ENCODE measurements at regions not wholly inside any gene's neighbourhood (a gene's known extent, or its start where the extent isn't known, plus 50 kb on each side); places are given as distances from the start of the nearest gene placed in this dataset.
"Not testable (repeated sequence)": the region's sequence is repeated elsewhere in the genome, so short reads cannot be mapped to it uniquely, and the experiment has no call there.

GRCh38 chr12:27875677-27876076 is 95.6 kb upstream of the MANSC4 start:
- peaks cover 0 to 8% (median 0%) of the 10 kb centered on the region in 3 donors for H3K36me3 Mint-ChIP-seq
- no peak for DNase-seq
- H3K27ac Mint-ChIP-seq, result no peak overlapping the region
- no peak overlapping the region for H3K4me3 Mint-ChIP-seq
- POLR2A ChIA-PET, result no interaction called here
- no peak for ATAC-seq
- no peaks in the 10 kb centered on the region for H3K4me1 Mint-ChIP-seq
- peaks cover 0 to 4% (median 0%) of the 10 kb centered on the region in 5 donors for H3K27me3 Mint-ChIP-seq
- peaks cover 0 to 13% (median 3%) of the 10 kb centered on the region in 9 donors for H3K9me3 Mint-ChIP-seq

GRCh38 chr12:27873010-27873409 is 93.0 kb upstream of the MANSC4 start:
- no peak for ATAC-seq
- no peak for DNase-seq
- POLR2A ChIA-PET, result no interaction called here
- H3K27me3 Mint-ChIP-seq, result peaks cover 0 to 4% (median 0%) of the 10 kb centered on the region in 5 donors
- H3K36me3 Mint-ChIP-seq, result peaks cover 0 to 8% (median 0%) of the 10 kb centered on the region in 3 donors
- no peak overlapping the region for H3K4me3 Mint-ChIP-seq
- H3K27ac Mint-ChIP-seq, result no peak overlapping the region
- H3K4me1 Mint-ChIP-seq, result no peaks in the 10 kb centered on the region
- H3K9me3 Mint-ChIP-seq, result peaks cover 0 to 13% (median 3%) of the 10 kb centered on the region in 9 donors

GRCh38 chr12:27871946-27872345 is 91.9 kb upstream of the MANSC4 start:
- POLR2A ChIA-PET, result no interaction called here
- H3K4me3 Mint-ChIP-seq, result no peak overlapping the region
- H3K27ac Mint-ChIP-seq, result no peak overlapping the region
- peaks cover 0 to 4% (median 0%) of the 10 kb centered on the region in 5 donors for H3K27me3 Mint-ChIP-seq
- DNase-seq (no peak), ATAC-seq (no peak)
- peaks cover 0 to 13% (median 3%) of the 10 kb centered on the region in 9 donors for H3K9me3 Mint-ChIP-seq
- H3K36me3 Mint-ChIP-seq, result peaks cover 0 to 8% (median 0%) of the 10 kb centered on the region in 3 donors
- no peaks in the 10 kb centered on the region for H3K4me1 Mint-ChIP-seq

GRCh38 chr12:27870939-27871338 is 90.9 kb upstream of the MANSC4 start:
- Mint-ChIP-seq H3K27ac (no peak overlapping the region), H3K4me3 (no peak overlapping the region), H3K4me1 (no peaks in the 10 kb centered on the region), H3K27me3 (peaks cover 0 to 4% (median 0%) of the 10 kb centered on the region in 5 donors), H3K9me3 (peaks cover 0 to 13% (median 3%) of the 10 kb centered on the region in 9 donors), H3K36me3 (peaks cover 0 to 8% (median 0%) of the 10 kb centered on the region in 3 donors)
- POLR2A ChIA-PET, result no interaction called here
- ATAC-seq (no peak), DNase-seq (no peak)

- Mint-ChIP-seq H3K9me3 (peaks cover 0 to 3% (median 0%) of the 10 kb centered on the region in 9 donors), H3K27me3 (no peaks in the 10 kb centered on the region), H3K36me3 (peaks cover 0 to under 1% (median 0%) of the 10 kb centered on the region in 3 donors), H3K4me3 (no peak overlapping the region), H3K4me1 (no peaks in the 10 kb centered on the region), H3K27ac (no peak overlapping the region)
- POLR2A ChIA-PET, result no interaction called here
- ATAC-seq (no peak), DNase-seq (no peak)
These were observed 89.5 kb upstream of the MANSC4 start for GRCh38 chr12:27869567-27869966.

GRCh38 chr12:27868139-27868538 is 88.1 kb upstream of the MANSC4 start:
- H3K4me3 Mint-ChIP-seq, result no peak overlapping the region
- no peaks in the 10 kb centered on the region for H3K36me3 Mint-ChIP-seq
- no peak overlapping the region for H3K27ac Mint-ChIP-seq
- ATAC-seq, result no peak
- DNase-seq, result no peak
- peaks cover 0 to 1% (median 0%) of the 10 kb centered on the region in 9 donors for H3K9me3 Mint-ChIP-seq
- POLR2A ChIA-PET, result no interaction called here
- no peaks in the 10 kb centered on the region for H3K4me1 Mint-ChIP-seq
- H3K27me3 Mint-ChIP-seq, result no peaks in the 10 kb centered on the region

- no peak for ATAC-seq
- H3K36me3 Mint-ChIP-seq, result no peaks in the 10 kb centered on the region
- H3K4me3 Mint-ChIP-seq, result no peak overlapping the region
- no peaks in the 10 kb centered on the region for H3K27me3 Mint-ChIP-seq
- H3K27ac Mint-ChIP-seq, result no peak overlapping the region
- no peak for DNase-seq
- no peaks in the 10 kb centered on the region for H3K9me3 Mint-ChIP-seq
- POLR2A ChIA-PET, result no interaction called here
- no peaks in the 10 kb centered on the region for H3K4me1 Mint-ChIP-seq
These were observed 86.5 kb upstream of the MANSC4 start for GRCh38 chr12:27866373-27867101.

GRCh38 chr12:27865421-27865820 is 85.4 kb upstream of the MANSC4 start:
- DNase-seq (no peak), ATAC-seq (no peak)
- Mint-ChIP-seq H3K36me3 (no peaks in the 10 kb centered on the region), H3K27me3 (peaks cover under 1 to 4% (median under 1%) of the 10 kb centered on the region in 5 donors), H3K9me3 (peaks cover 0 to under 1% (median 0%) of the 10 kb centered on the region in 9 donors), H3K4me3 (no peak overlapping the region), H3K27ac (no peak overlapping the region), H3K4me1 (no peaks in the 10 kb centered on the region)
- POLR2A ChIA-PET, result no interaction called here

- Mint-ChIP-seq H3K4me1 (no peaks in the 10 kb centered on the region), H3K4me3 (no peak overlapping the region), H3K9me3 (peaks cover 0 to 2% (median 0%) of the 10 kb centered on the region in 9 donors), H3K27ac (peak overlapping the region in 1 of 10 donors; percentile 20), H3K27me3 (peaks cover 2 to 13% (median 7%) of the 10 kb centered on the region in 5 donors), H3K36me3 (no peaks in the 10 kb centered on the region)
- POLR2A ChIA-PET, result no interaction called here
- ATAC-seq (no peak), DNase-seq (no peak)
These were observed 84.5 kb upstream of the MANSC4 start for GRCh38 chr12:27864521-27864920.

- H3K4me1 Mint-ChIP-seq, result peaks cover 0 to under 1% (median 0%) of the 10 kb centered on the region in 4 donors
- DNase-seq, result no peak
- no peak for ATAC-seq
- H3K27me3 Mint-ChIP-seq, result peaks cover 6 to 19% (median 12%) of the 10 kb centered on the region in 5 donors
- no peaks in the 10 kb centered on the region for H3K36me3 Mint-ChIP-seq
- POLR2A ChIA-PET, result no interaction called here
- peaks cover 0 to 2% (median 0%) of the 10 kb centered on the region in 9 donors for H3K9me3 Mint-ChIP-seq
- H3K4me3 Mint-ChIP-seq, result no peak overlapping the region
- H3K27ac Mint-ChIP-seq, result no peak overlapping the region
These were observed 83.8 kb upstream of the MANSC4 start for GRCh38 chr12:27863839-27864238.

- POLR2A ChIA-PET, result no interaction called here
- Mint-ChIP-seq H3K27ac (no peak overlapping the region), H3K4me3 (no peak overlapping the region), H3K27me3 (peaks cover 11 to 30% (median 14%) of the 10 kb centered on the region in 5 donors), H3K36me3 (no peaks in the 10 kb centered on the region), H3K9me3 (peaks cover 0 to 7% (median 0%) of the 10 kb centered on the region in 9 donors), H3K4me1 (peaks cover 0 to 2% (median 0%) of the 10 kb centered on the region in 4 donors)
- ATAC-seq (no peak), DNase-seq (no peak)
These were observed 81.6 kb upstream of the MANSC4 start for GRCh38 chr12:27861428-27862167.

GRCh38 chr12:27859648-27860047 is 79.6 kb upstream of the MANSC4 start:
- POLR2A ChIA-PET, result no interaction called here
- H3K4me1 Mint-ChIP-seq, result peaks cover 0 to 2% (median 0%) of the 10 kb centered on the region in 4 donors

GRCh38 chr12:27857006-27857405 is 77.0 kb upstream of the MANSC4 start:
- H3K4me3 Mint-ChIP-seq, H3K9me3 Mint-ChIP-seq, DNase-seq, H3K27ac Mint-ChIP-seq, ATAC-seq, POLR2A ChIA-PET, H3K4me1 Mint-ChIP-seq, H3K36me3 Mint-ChIP-seq: not testable (repeated sequence)
- peaks cover 13 to 30% (median 18%) of the 10 kb centered on the region in 5 donors for H3K27me3 Mint-ChIP-seq

More at GRCh38 chr12:27859648-27860047, 79.6 kb upstream of the MANSC4 start:
- H3K27ac Mint-ChIP-seq, result no peak overlapping the region
- ATAC-seq (no peak), DNase-seq (no peak)
- no peaks in the 10 kb centered on the region for H3K36me3 Mint-ChIP-seq
- peaks cover 0 to 7% (median 0%) of the 10 kb centered on the region in 9 donors for H3K9me3 Mint-ChIP-seq
- no peak overlapping the region for H3K4me3 Mint-ChIP-seq
- H3K27me3 Mint-ChIP-seq, result peaks cover 11 to 30% (median 14%) of the 10 kb centered on the region in 5 donors

Measured in naive thymus-derived CD8-positive, alpha-beta T cell (primary cell).